K562 (cell line): ENCODE measurements at regions not wholly inside any gene's neighbourhood (a gene's known extent, or its start where the extent isn't known, plus 50 kb on each side); places are given as distances from the start of the nearest gene placed in this dataset.

Source experiments
- ATF7 ChIP-seq: fragments of 450-650 bp; IDR thresholded peaks from 2 replicates; pipeline ENCODE4 v1.7.1; 2014; ENCODE audit warnings: mild to moderate bottlenecking, moderate library complexity
- BHLHE40 ChIP-seq: IDR thresholded peaks from 2 replicates; pipeline ENCODE4 v1.6.1; 2011; ENCODE audit warnings: low read length, improper control_type of control experiment
- BRF2 ChIP-seq: IDR thresholded peaks from 3 replicates; pipeline ENCODE4 v1.6.1; 2011; ENCODE audit warnings: borderline replicate concordance, mild to moderate bottlenecking; ENCODE audit not compliant: insufficient read length, insufficient read depth
- CEBPG ChIP-seq, 3 experiments: fragments of 200-800 bp in 1 of 3; sonication (Bioruptor generic) in 1 of 3; sonication (generic) in 1 of 3; formaldehyde crosslinking in 1 of 3; IDR thresholded peaks in 2 of 3; conservative IDR thresholded peaks in 1 of 3; 2 replicates each; pipeline versions ENCODE4 v1.6.1 to v1.8.0; 2016 to 2022; ENCODE audit warnings: missing compliant biosample characterization in 2 of 3, missing genetic modification characterization in 2 of 3, mild to moderate bottlenecking in 1 of 3, missing genetic modification reagents in 1 of 3
- DLX4 ChIP-seq: fragments of 250-450 bp; sonication (Bioruptor Pico); IDR thresholded peaks from 2 replicates; pipeline ENCODE4 v1.6.1; 2021; ENCODE audit warnings: mild to moderate bottlenecking
- FOXK1 ChIP-seq: sonication (generic); formaldehyde crosslinking; IDR thresholded peaks from 2 replicates; pipeline ENCODE4 v1.8.0; 2022; ENCODE audit warnings: missing genetic modification reagents, mild to moderate bottlenecking, borderline replicate concordance
- GTF2E2 ChIP-seq: fragments of 200-800 bp; sonication (Bioruptor generic); IDR thresholded peaks from 2 replicates; pipeline ENCODE4 v1.6.1; 2016; ENCODE audit warnings: missing genetic modification characterization, missing compliant biosample characterization
- HDGF ChIP-seq: fragments of 450-650 bp; IDR thresholded peaks from 2 replicates; pipeline ENCODE4 v1.6.1; 2016
- HIVEP1 ChIP-seq: fragments of 250-450 bp; sonication (Bioruptor Pico); IDR thresholded peaks from 2 replicates; pipeline ENCODE4 v1.4.0; 2020; ENCODE audit warnings: mild to moderate bottlenecking
- HOMEZ ChIP-seq: fragments of 250-450 bp; sonication (Bioruptor Pico); IDR thresholded peaks from 2 replicates; pipeline ENCODE4 v1.4.0; 2020; ENCODE audit warnings: mild to moderate bottlenecking, moderate library complexity
- ILF3 ChIP-seq: fragments of 450-650 bp; IDR thresholded peaks from 2 replicates; pipeline ENCODE4 v1.6.1; 2018; ENCODE audit warnings: antibody characterized with exemption, mild to moderate bottlenecking, moderate library complexity, borderline replicate concordance
- KAT8 ChIP-seq: fragments of 450-650 bp; IDR thresholded peaks from 2 replicates; pipeline ENCODE4 v1.6.1; 2016; ENCODE audit warnings: low read depth, mild to moderate bottlenecking
- LEF1 ChIP-seq: fragments of 450-650 bp; IDR thresholded peaks from 2 replicates; pipeline ENCODE4 v1.6.1; 2016; ENCODE audit warnings: mild to moderate bottlenecking
- MEF2A ChIP-seq: IDR thresholded peaks from 2 replicates; pipeline ENCODE4 v1.6.1; 2011; ENCODE audit warnings: low read depth, mild to moderate bottlenecking, low read length, moderate library complexity; ENCODE audit not compliant: control insufficient read depth
- RAD21 ChIP-seq, 2 experiments: fragments of 250-450 bp in 1 of 2; fragments of 450-650 bp in 1 of 2; sonication (Bioruptor Pico) in 1 of 2; formaldehyde crosslinking in 1 of 2; IDR thresholded peaks in 1 of 2; conservative IDR thresholded peaks in 1 of 2; 2 replicates each; pipeline versions ENCODE4 v1.4.0 to v1.8.0; 2020 to 2022; ENCODE audit warnings: mild to moderate bottlenecking in 2 of 2, moderate library complexity in 1 of 2
- RB1 ChIP-seq: fragments of 450-650 bp; IDR thresholded peaks from 2 replicates; pipeline ENCODE4 v1.6.1; 2017; ENCODE audit warnings: low read depth, mild to moderate bottlenecking
- SIX5 ChIP-seq, 2 experiments: IDR thresholded peaks; 2 replicates each; pipeline ENCODE4 v1.6.1; 2011; ENCODE audit warnings: low read length in 2 of 2, borderline replicate concordance in 1 of 2, low read depth in 1 of 2, mild to moderate bottlenecking in 1 of 2, moderate library complexity in 1 of 2; ENCODE audit not compliant: insufficient read depth in 1 of 2
- SMC3 ChIP-seq: conservative IDR thresholded peaks from 2 replicates; pipeline ENCODE4 v1.6.1; 2011; ENCODE audit warnings: low read depth, low read length, improper control_type of control experiment; ENCODE audit not compliant: insufficient read depth
- SRSF3 ChIP-seq: fragments of 200-400 bp; formaldehyde crosslinking; IDR thresholded peaks from 2 replicates; pipeline ENCODE4 v1.6.1; 2016; ENCODE audit warnings: mild to moderate bottlenecking, low read length, moderate library complexity; ENCODE audit not compliant: insufficient read depth
- SUPT5H ChIP-seq: fragments of 450-650 bp; IDR thresholded peaks from 2 replicates; pipeline ENCODE4 v1.6.1; 2016
- TCF7 ChIP-seq: sonication (generic); IDR thresholded peaks from 2 replicates; pipeline ENCODE4 v1.6.1; 2016; ENCODE audit warnings: antibody characterized with exemption, borderline replicate concordance
- ZNF551 ChIP-seq: fragments of 250-450 bp; sonication (Bioruptor Pico); IDR thresholded peaks from 2 replicates; pipeline ENCODE4 v1.5.0; 2021; ENCODE audit warnings: mild to moderate bottlenecking, moderate library complexity
- ZNF699 ChIP-seq: fragments of 250-450 bp; sonication (Bioruptor Pico); IDR thresholded peaks from 2 replicates; pipeline ENCODE4 v1.8.0; 2021; ENCODE audit warnings: mild to moderate bottlenecking, moderate library complexity; ENCODE audit not compliant: insufficient replicate concordance
- ZNF75A ChIP-seq: fragments of 450-650 bp; formaldehyde crosslinking; IDR thresholded peaks from 2 replicates; pipeline ENCODE4 v1.4.0; 2020; ENCODE audit warnings: mild to moderate bottlenecking
- ZNF79 ChIP-seq: fragments of 250-450 bp; sonication (Bioruptor Pico); IDR thresholded peaks from 2 replicates; pipeline ENCODE4 v1.4.0; 2020; ENCODE audit warnings: low read depth, mild to moderate bottlenecking, moderate library complexity

- TF ChIP-seq SIX5 (IDR thresholded peaks at IDR 0.05; ENCODE audit: borderline replicate concordance in 1 of 2, insufficient read depth in 1 of 2, low read depth in 1 of 2, low read length in 2 of 2) (no peak), ZNF699 (CRISPR knock-in tag) (no peak), SMC3 (no peak), GTF2E2 (tag) (no peak), SUPT5H (no peak), ZNF79 (CRISPR knock-in tag) (peak; percentile 80), FOXK1 (CRISPR knock-in tag) (no peak), BHLHE40 (peak; percentile 65; the same call in 1 of the 2 replicates), RAD21 (CRISPR knock-in tag; conservative IDR thresholded peaks at IDR 0.05 in 1 of 2, IDR thresholded peaks at IDR 0.05 in 1 of 2) (peak; percentile 51 to 55; a peak in 3 of 4 replicates), KAT8 (no peak), CEBPG (CRISPR knock-in tag; IDR thresholded peaks at IDR 0.05) (peak; percentile 92), CEBPG (tag; conservative IDR thresholded peaks at IDR 0.05 in 1 of 2, IDR thresholded peaks at IDR 0.05 in 1 of 2) (peak; percentile 92 to 96), HOMEZ (no peak), HIVEP1 (CRISPR knock-in tag) (no peak), DLX4 (CRISPR knock-in tag) (no peak), BRF2 (no peak), LEF1 (peak; percentile 81; the same call in 1 of the 2 replicates), SRSF3 (no peak), HDGF (no peak), RB1 (no peak), ZNF75A (CRISPR knock-in tag) (peak; percentile 60; the same call in 1 of the 2 replicates), ATF7 (peak; percentile 85; the same call in 1 of the 2 replicates), ILF3 (no peak), ZNF551 (no peak), MEF2A (no peak), TCF7 (no peak)
Measured at GRCh38 chr12:25692115-25693035, 139.3 kb upstream of the LMNTD1 start (continued).
